MCF 10A (cell line): ENCODE measurements at regions not wholly inside any gene's neighbourhood (a gene's known extent, or its start where the extent isn't known, plus 50 kb on each side); places are given as distances from the start of the nearest gene placed in this dataset.

Source experiments
- BruUV-seq: library from RNA; stranded (reverse); fragments of 400-500 nt; replicated peaks from 2 replicates; lab custom pipeline; 2021; lab: Mats Ljungman, UMichigan
- CTCF ChIA-PET: fragments of 300-600 bp; sonication (Branson Sonifier 250); formaldehyde crosslinking; extraction: SDS; loops from one replicate; lab custom pipeline; 2021; ENCODE audit warnings: antibody characterized with exemption, inconsistent platforms; lab: Yijun Ruan, JAX
- POLR2A ChIA-PET: fragments of 300-600, 350-650 bp; sonication (Branson Sonifier 250); formaldehyde crosslinking; extraction: SDS; loops from one replicate; lab custom pipeline; 2020; ENCODE audit warnings: antibody characterized with exemption, inconsistent platforms; lab: Yijun Ruan, JAX
- DNase-seq: peaks from one replicate; pipeline ENCODE4 v3.0.0-alpha.2; 2018; ENCODE audit not compliant: unreplicated experiment
- H3K27ac Mint-ChIP-seq: one replicate; pipeline ENCODE4 v1.8.0; 2022; ENCODE audit warnings: mild to moderate bottlenecking, low read depth, mixed read lengths; ENCODE audit not compliant: unreplicated experiment
- H3K27me3 Mint-ChIP-seq: one replicate; pipeline ENCODE4 v1.8.0; 2022; ENCODE audit warnings: mixed read lengths; ENCODE audit not compliant: insufficient read depth, unreplicated experiment
- H3K36me3 Mint-ChIP-seq: one replicate; pipeline ENCODE4 v1.8.0; 2022; ENCODE audit warnings: mild to moderate bottlenecking, moderate library complexity, mixed read lengths; ENCODE audit not compliant: insufficient read depth, unreplicated experiment
- H3K4me1 Mint-ChIP-seq: one replicate; pipeline ENCODE4 v1.8.0; 2022; ENCODE audit warnings: mixed read lengths; ENCODE audit not compliant: insufficient read depth, unreplicated experiment
- H3K4me3 Mint-ChIP-seq: one replicate; pipeline ENCODE4 v1.8.0; 2022; ENCODE audit warnings: mild to moderate bottlenecking, moderate library complexity, mixed read lengths; ENCODE audit not compliant: unreplicated experiment
- H3K9me3 Mint-ChIP-seq: one replicate; pipeline ENCODE4 v1.8.0; 2022; ENCODE audit warnings: mixed read lengths; ENCODE audit not compliant: unreplicated experiment
- CTCF ChIP-seq: fragments of 200-600 bp; IDR thresholded peaks from one replicate; pipeline ENCODE4 v1.8.0; 2022; ENCODE audit warnings: antibody characterized with exemption, mild to moderate bottlenecking; ENCODE audit not compliant: unreplicated experiment
- intact Hi-C: fragments of 100-400 bp; cut with micrococcal nuclease; formaldehyde crosslinking; loops from 2 replicates; pipeline ENCODE4 v1.14.1; 2022

GRCh38 chr16:11456741-11457140 is 111.5 kb downstream of the RMI2 start:
- Mint-ChIP-seq H3K27ac (no peak overlapping the region), H3K9me3 (peaks cover 11% of the 10 kb centered on the region), H3K36me3 (no peaks in the 10 kb centered on the region), H3K27me3 (peaks cover 19% of the 10 kb centered on the region), H3K4me1 (no peaks in the 10 kb centered on the region), H3K4me3 (no peak overlapping the region)
- no peak for DNase-seq
- intact Hi-C loops, result no loop called here
- POLR2A ChIA-PET, result no interaction called here
- CTCF ChIA-PET, result no interaction called here
- TF ChIP-seq CTCF, result no peak
- no TSS peak for BruUV-seq

DNA sequence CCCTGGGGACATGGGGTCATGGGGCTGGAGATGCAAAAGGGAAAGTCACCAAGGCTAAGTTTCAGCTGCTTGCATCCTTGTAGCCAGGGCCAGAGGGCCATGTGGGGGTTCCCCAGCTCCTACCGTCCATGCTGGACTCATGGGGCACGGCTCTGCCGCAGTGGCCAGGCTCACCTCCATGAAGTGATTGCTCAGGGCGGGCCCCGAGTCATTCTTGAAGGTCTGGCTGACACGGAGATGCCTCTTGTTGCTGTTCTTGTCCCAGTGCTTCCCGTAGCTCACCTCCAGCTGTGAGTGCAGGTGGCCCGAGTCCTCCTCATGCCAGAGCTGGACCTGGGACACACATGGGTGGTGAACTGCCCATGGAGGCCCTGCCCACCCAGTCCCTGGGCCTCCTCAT is 114.5 kb downstream of the RMI2 start:
- intact Hi-C loops, result no loop called here
- Mint-ChIP-seq H3K27me3 (peaks cover 1% of the 10 kb centered on the region), H3K4me3 (no peak overlapping the region), H3K27ac (no peak overlapping the region), H3K36me3 (no peaks in the 10 kb centered on the region), H3K9me3 (peaks cover 3% of the 10 kb centered on the region), H3K4me1 (no peaks in the 10 kb centered on the region)
- TF ChIP-seq CTCF, result no peak
- no TSS peak for BruUV-seq
- CTCF ChIA-PET, result interaction anchor here (0.6 to 1.0 kb wide), 2 partner anchors 10 to 34 kb away, joined by 3 to 5 read pairs; no protein-coding TSS in a partner anchor
- POLR2A ChIA-PET, result interaction anchor here (1.0 kb wide), 1 partner anchor 22 kb away, joined by 6 read pairs; no protein-coding TSS in a partner anchor
- no peak for DNase-seq

DNA sequence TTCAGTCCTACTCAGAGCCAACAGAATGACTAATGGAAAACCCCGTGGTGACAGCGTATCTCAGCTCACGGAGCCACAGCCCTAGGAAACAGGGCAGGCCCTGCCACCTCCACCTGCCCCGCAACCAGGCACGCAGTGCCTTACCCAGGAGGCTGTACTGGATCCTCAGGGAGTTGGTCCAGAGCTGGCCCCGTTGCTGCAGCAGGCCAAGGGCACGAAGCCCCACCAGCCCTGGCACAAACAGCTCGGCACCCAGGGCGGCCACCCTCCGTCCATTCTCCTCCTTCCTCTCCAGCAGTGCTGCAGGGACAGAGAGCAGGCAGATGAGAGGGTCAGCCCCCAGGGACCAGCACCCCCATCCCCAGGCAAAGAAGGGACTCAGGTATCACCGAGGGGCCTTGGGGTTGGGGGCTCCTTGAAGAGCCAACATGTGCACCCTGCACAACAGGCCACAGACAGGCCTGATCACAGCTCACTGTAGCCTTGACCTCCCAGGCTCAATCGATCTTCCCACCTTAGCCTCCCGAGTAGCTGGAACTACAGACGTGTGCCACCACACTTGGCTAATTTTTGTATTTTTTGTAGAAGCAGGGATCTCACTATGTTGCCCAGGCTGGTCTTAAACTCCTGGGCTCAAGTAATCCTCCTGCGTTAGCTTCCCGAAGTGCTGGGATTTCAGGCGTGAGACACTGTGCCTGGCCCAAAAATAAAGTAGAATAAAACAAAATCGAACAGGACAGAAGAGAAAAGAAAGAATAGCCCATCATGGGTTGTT is 115.7 kb downstream of the RMI2 start:
- no peak for DNase-seq
- no peaks in the 10 kb centered on the region for H3K27me3 Mint-ChIP-seq
- CTCF ChIA-PET, result interaction anchor here (1.0 to 1.4 kb wide), 2 partner anchors 36 to 55 kb away, joined by 4 to 5 read pairs; no protein-coding TSS in a partner anchor
- TF ChIP-seq CTCF, result no peak
- intact Hi-C loops, result no loop called here
- H3K36me3 Mint-ChIP-seq, result no peaks in the 10 kb centered on the region
- POLR2A ChIA-PET, result no interaction called here
- no peaks in the 10 kb centered on the region for H3K4me1 Mint-ChIP-seq
- H3K27ac Mint-ChIP-seq, result no peak overlapping the region
- H3K4me3 Mint-ChIP-seq, result no peak overlapping the region
- no peaks in the 10 kb centered on the region for H3K9me3 Mint-ChIP-seq
- BruUV-seq, result no TSS peak

GRCh38 chr16:11461595-11461990 is 116.3 kb downstream of the RMI2 start:
- H3K9me3 Mint-ChIP-seq, result no peaks in the 10 kb centered on the region
- no TSS peak for BruUV-seq
- no peak for DNase-seq
- TF ChIP-seq CTCF, result no peak
- no peaks in the 10 kb centered on the region for H3K4me1 Mint-ChIP-seq
- no peaks in the 10 kb centered on the region for H3K36me3 Mint-ChIP-seq
- intact Hi-C loops, result no loop called here
- no peak overlapping the region for H3K27ac Mint-ChIP-seq
- no peaks in the 10 kb centered on the region for H3K27me3 Mint-ChIP-seq
- CTCF ChIA-PET, result interaction anchor here (0.7 to 1.4 kb wide), 2 partner anchors 56 to 65 kb away, joined by 3 to 4 read pairs; no protein-coding TSS in a partner anchor
- H3K4me3 Mint-ChIP-seq, result no peak overlapping the region
- POLR2A ChIA-PET, result no interaction called here
